A673 (cell line): ENCODE measurements at regions not wholly inside any gene's neighbourhood (a gene's known extent, or its start where the extent isn't known, plus 50 kb on each side); places are given as distances from the start of the nearest gene placed in this dataset.

Source experiments
- BruUV-seq: library from RNA; stranded (reverse); fragments of 400-500 nt; replicated peaks from 2 replicates; lab custom pipeline; 2021; lab: Mats Ljungman, UMichigan
- CTCF ChIA-PET: fragments of 300-600 bp; sonication (Branson Sonifier 250); formaldehyde crosslinking; loops from one replicate; lab custom pipeline; 2022; ENCODE audit warnings: antibody characterized with exemption; lab: Charles Lee
- POLR2A ChIA-PET: fragments of 300-600 bp; sonication (Branson Sonifier 250); formaldehyde crosslinking; loops from one replicate; lab custom pipeline; 2022; ENCODE audit warnings: antibody characterized with exemption; ENCODE audit not compliant: low non-redundant PET; lab: Charles Lee
- DNase-seq: peaks from one replicate; pipeline ENCODE4 v3.0.0-alpha.2; 2015; ENCODE audit warnings: low spot score
- H3K27ac ChIP-seq: fragments of 200-600 bp; sonication (generic); 2 replicates; pipeline ENCODE4 v1.5.1; 2016; ENCODE audit warnings: mixed run types, low read depth, mild to moderate bottlenecking, mixed read lengths, antibody characterized with exemption, low read length; ENCODE audit not compliant: poor library complexity, severe bottlenecking
- H3K27me3 ChIP-seq: fragments of 200-600 bp; sonication (generic); replicated peaks from 2 replicates; pipeline ENCODE4 v1.6.1; 2017; ENCODE audit warnings: mixed run types, low read depth, mild to moderate bottlenecking, mixed read lengths, antibody characterized with exemption, low read length; ENCODE audit not compliant: insufficient read depth, poor library complexity
- H3K36me3 ChIP-seq: fragments of 200-600 bp; sonication (generic); 2 replicates; pipeline ENCODE4 v1.6.1; 2016; ENCODE audit warnings: mixed run types, mild to moderate bottlenecking, mixed read lengths, antibody characterized with exemption, low read length; ENCODE audit not compliant: insufficient read depth, poor library complexity, severe bottlenecking
- H3K4me1 ChIP-seq: fragments of 200-600 bp; sonication (generic); 2 replicates; pipeline ENCODE4 v1.6.1; 2017; ENCODE audit warnings: mixed run types, mild to moderate bottlenecking, mixed read lengths, antibody characterized with exemption, low read length; ENCODE audit not compliant: insufficient read depth, poor library complexity, severe bottlenecking
- H3K4me3 ChIP-seq: fragments of 200-600 bp; sonication (generic); 2 replicates; pipeline ENCODE4 v1.5.1; 2016; ENCODE audit warnings: low read depth, mixed run types, mild to moderate bottlenecking, mixed read lengths, low read length; ENCODE audit not compliant: poor library complexity, severe bottlenecking
- H3K9me3 ChIP-seq: fragments of 200-600 bp; sonication (generic); 2 replicates; pipeline ENCODE4 v1.6.1; 2016; ENCODE audit warnings: mixed run types, low read depth, mild to moderate bottlenecking, mixed read lengths, antibody characterized with exemption, low read length; ENCODE audit not compliant: poor library complexity, severe bottlenecking
- EZH2 ChIP-seq: fragments of 200-600 bp; sonication (generic); IDR thresholded peaks from 2 replicates; pipeline ENCODE4 v1.6.1; 2017; ENCODE audit warnings: borderline replicate concordance, low read depth, mild to moderate bottlenecking, mixed read lengths, antibody characterized with exemption, low read length; ENCODE audit not compliant: poor library complexity, severe bottlenecking
- intact Hi-C: fragments of 100-400 bp; cut with micrococcal nuclease; formaldehyde crosslinking; loops from one replicate; pipeline ENCODE4 v1.10.0; 2022; ENCODE audit not compliant: unreplicated experiment
- TF ChIP-seq, protein P1 (sequence below): fragments of 300-800, 200-600 bp; sonication (generic); conservative IDR thresholded peaks from 2 replicates; pipeline ENCODE4 v1.5.1; 2017; ENCODE audit warnings: low read depth, mild to moderate bottlenecking, antibody characterized with exemption, low read length, moderate library complexity, mixed read lengths

DNA sequence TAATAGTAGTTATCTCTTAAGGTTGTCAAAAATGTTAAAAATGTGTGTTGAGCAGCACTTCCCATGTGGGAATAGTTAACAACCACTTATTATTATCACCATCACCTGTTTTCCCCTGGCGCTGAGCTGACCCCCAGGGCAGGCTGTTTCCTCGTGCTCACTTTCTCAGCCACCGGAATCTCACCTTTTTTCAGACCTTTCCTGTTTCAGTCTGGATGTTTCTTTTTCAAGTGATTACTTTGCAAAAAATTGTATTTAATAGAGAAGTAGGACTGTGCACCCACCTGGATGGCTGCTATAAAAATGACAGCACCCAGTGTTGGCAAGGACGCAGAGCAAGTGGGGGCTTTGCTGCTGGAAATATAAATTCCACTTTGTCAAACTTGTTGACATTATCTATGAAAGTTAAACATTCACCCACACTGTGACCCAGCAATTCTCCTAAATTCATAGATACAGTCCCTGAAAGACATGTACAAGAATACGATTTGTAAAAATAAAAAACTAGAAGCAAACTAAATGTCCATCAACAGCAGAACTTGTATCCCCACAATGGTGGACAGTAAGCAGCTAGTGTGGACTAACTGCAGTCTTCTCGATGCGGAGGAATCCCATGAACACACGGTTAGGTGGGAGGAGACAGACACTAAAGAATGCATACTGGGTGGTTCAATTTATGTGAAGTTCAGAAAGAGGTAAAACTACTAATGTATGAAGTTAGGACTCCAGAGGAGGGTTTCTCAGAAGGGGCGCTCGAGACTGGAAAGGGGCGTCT is 66.5 kb downstream of the SOWAHC start:
- intact Hi-C loops: no loop called here
- Histone ChIP-seq H3K36me3 (no peaks in the 10 kb centered on the region), H3K27me3 (no peaks in the 10 kb centered on the region), H3K4me1 (no peaks in the 10 kb centered on the region), H3K27ac (no peak overlapping the region), H3K9me3 (no peaks in the 10 kb centered on the region), H3K4me3 (no peak overlapping the region)
- ChIA-PET CTCF (no interaction called here), POLR2A (no interaction called here)
- TF ChIP-seq, protein P1, sequence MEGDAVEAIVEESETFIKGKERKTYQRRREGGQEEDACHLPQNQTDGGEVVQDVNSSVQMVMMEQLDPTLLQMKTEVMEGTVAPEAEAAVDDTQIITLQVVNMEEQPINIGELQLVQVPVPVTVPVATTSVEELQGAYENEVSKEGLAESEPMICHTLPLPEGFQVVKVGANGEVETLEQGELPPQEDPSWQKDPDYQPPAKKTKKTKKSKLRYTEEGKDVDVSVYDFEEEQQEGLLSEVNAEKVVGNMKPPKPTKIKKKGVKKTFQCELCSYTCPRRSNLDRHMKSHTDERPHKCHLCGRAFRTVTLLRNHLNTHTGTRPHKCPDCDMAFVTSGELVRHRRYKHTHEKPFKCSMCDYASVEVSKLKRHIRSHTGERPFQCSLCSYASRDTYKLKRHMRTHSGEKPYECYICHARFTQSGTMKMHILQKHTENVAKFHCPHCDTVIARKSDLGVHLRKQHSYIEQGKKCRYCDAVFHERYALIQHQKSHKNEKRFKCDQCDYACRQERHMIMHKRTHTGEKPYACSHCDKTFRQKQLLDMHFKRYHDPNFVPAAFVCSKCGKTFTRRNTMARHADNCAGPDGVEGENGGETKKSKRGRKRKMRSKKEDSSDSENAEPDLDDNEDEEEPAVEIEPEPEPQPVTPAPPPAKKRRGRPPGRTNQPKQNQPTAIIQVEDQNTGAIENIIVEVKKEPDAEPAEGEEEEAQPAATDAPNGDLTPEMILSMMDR: no peak
- TF ChIP-seq EZH2: no peak
- no TSS peak for BruUV-seq
- DNase-seq: no peak

DNA sequence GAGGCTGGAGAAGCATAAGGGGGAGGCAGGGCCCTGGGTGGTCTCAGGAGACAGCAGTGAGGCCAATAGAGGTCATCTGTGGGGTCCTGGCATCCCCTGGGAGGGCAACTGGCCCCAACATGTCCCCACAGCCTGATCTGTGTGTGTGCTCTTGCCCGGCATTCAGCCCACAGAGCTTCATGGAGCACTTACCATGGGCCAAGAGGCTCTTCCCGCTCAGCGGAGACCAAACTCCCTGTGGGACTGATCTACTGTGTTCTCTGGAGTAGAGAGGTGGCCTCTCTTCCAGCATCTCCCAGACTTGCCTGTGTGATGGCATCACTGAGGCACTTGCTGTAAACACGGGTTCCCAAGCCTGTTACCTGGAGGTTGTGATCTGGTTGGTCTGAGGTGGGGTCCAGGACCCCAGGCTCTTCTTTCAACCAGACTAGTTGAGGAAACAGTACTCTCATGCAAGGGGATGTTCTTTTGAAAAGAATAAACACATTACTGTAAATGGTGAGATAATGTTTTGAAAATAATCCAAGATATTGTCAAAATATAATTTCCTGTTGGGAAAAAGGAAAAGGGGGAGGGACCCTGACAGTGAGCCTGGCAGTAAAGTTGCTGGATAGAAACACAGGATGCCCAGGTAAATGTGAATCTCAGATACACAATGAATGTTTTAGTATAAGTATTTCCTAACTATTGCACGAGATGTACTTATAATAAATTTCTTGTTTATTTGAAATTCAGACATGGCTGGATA is 67.6 kb downstream of the SOWAHC start:
- ChIA-PET CTCF (no interaction called here), POLR2A (no interaction called here)
- no TSS peak for BruUV-seq
- Histone ChIP-seq H3K27ac (no peak overlapping the region), H3K9me3 (no peaks in the 10 kb centered on the region), H3K36me3 (no peaks in the 10 kb centered on the region), H3K4me1 (no peaks in the 10 kb centered on the region), H3K4me3 (no peak overlapping the region), H3K27me3 (no peaks in the 10 kb centered on the region)
- DNase-seq: no peak
- TF ChIP-seq, protein P1: no peak
- TF ChIP-seq EZH2: no peak
- intact Hi-C loops: no loop called here

DNA sequence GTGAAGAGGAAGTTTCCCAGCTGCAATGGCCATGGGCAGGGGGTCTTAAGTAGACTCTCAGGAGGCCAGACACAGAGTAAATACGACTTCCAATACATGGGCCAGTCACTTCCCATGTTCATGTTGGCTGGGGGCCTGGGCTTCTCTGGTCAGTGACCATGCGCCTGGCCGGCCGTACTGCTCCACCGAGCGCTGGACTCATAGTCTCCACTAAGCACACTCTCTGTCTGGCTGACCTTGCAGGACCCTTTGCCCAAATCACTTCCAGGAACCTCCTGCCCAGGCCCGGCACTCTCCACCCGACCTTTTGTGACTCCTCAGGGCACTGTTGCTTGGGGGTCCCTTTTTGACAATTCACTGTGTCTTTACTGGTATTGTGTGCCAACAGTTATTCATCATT is 69.3 kb downstream of the SOWAHC start:
- CTCF ChIA-PET: no interaction called here

More for the DNA sequence above, 69.3 kb downstream of the SOWAHC start:
- no TSS peak for BruUV-seq
- Histone ChIP-seq H3K36me3 (no peaks in the 10 kb centered on the region), H3K4me3 (no peak overlapping the region), H3K27ac (no peak overlapping the region), H3K4me1 (no peaks in the 10 kb centered on the region), H3K9me3 (no peaks in the 10 kb centered on the region), H3K27me3 (no peaks in the 10 kb centered on the region)
- POLR2A ChIA-PET: no interaction called here
- intact Hi-C loops: no loop called here
- DNase-seq: no peak
- TF ChIP-seq, protein P1: no peak
- no peak for TF ChIP-seq EZH2
